Choroid plexus epithelial cell (primary cell): ENCODE measurements at regions not wholly inside any gene's neighbourhood (a gene's known extent, or its start where the extent isn't known, plus 50 kb on each side); places are given as distances from the start of the nearest gene placed in this dataset.

ENCODE experiments used
- DNase-seq: peaks from one replicate; pipeline ENCODE4 v3.0.0-alpha.2; 2010; ENCODE audit warnings: low read depth
- H3K4me3 ChIP-seq: 2 replicates; pipeline ENCODE4 v1.5.1; 2011; ENCODE audit warnings: low read depth, mild to moderate bottlenecking, control low read depth, low read length, moderate library complexity
- CTCF ChIP-seq: conservative IDR thresholded peaks from 2 replicates; pipeline ENCODE4 v1.5.1; 2011; ENCODE audit warnings: low read depth, mild to moderate bottlenecking, control low read depth, inconsistent platforms, low read length, moderate library complexity

GRCh38 chr5:53334431-53334941 is 145.9 kb upstream of the FST start:
- H3K4me3 ChIP-seq: no peak overlapping the region
- DNase-seq: peak; percentile 86
- no peak for TF ChIP-seq CTCF

GRCh38 chr5:53335115-53335514 is 145.3 kb upstream of the FST start:
- no peak for DNase-seq
- H3K4me3 ChIP-seq: no peak overlapping the region
- peak; percentile 46 for TF ChIP-seq CTCF

- no peak overlapping the region for H3K4me3 ChIP-seq
- DNase-seq: no peak
- TF ChIP-seq CTCF: no peak
These were observed 142.6 kb upstream of the FST start for GRCh38 chr5:53337827-53338226.

GRCh38 chr5:53338971-53339370 is 141.5 kb upstream of the FST start:
- no peak overlapping the region for H3K4me3 ChIP-seq
- no peak for TF ChIP-seq CTCF

GRCh38 chr5:53339962-53340540 is 140.4 kb upstream of the FST start:
- peak; percentile 56 for DNase-seq
- no peak for TF ChIP-seq CTCF
- no peak overlapping the region for H3K4me3 ChIP-seq

More at GRCh38 chr5:53338971-53339370, 141.5 kb upstream of the FST start:
- no peak for DNase-seq

- no peak for DNase-seq
- no peak overlapping the region for H3K4me3 ChIP-seq
- no peak for TF ChIP-seq CTCF
These were observed 139.3 kb upstream of the FST start for GRCh38 chr5:53340956-53341750.
